ENCODE measurements at regions not wholly inside any gene's neighbourhood (a gene's known extent, or its start where the extent isn't known, plus 50 kb on each side); places are given as distances from the start of the nearest gene placed in this dataset.
"Not testable (repeated sequence)": the region's sequence is repeated elsewhere in the genome, so short reads cannot be mapped to it uniquely, and the experiment has no call there.

GRCh38 chr12:31906557-31907301 is 52.5 kb upstream of the RESF1 start:
- no peak for DNase-seq (ENCODE audit: low spot score)

GRCh38 chr12:31903025-31903424 is 56.2 kb upstream of the RESF1 start:
- DNase-seq (ENCODE audit: low spot score) = no peak

GRCh38 chr12:31900271-31900670 is 58.9 kb upstream of the RESF1 start:
- DNase-seq (ENCODE audit: low spot score) = no peak

GRCh38 chr12:31899109-31899508 is 60.1 kb upstream of the RESF1 start:
- no peak for DNase-seq (ENCODE audit: low spot score)

GRCh38 chr12:31897781-31898503 is 61.3 kb upstream of the RESF1 start:
- DNase-seq (ENCODE audit: low spot score) = no peak

GRCh38 chr12:31897092-31897491 is 62.1 kb upstream of the RESF1 start:
- DNase-seq (ENCODE audit: low spot score) = not testable (repeated sequence)

- DNase-seq (ENCODE audit: low spot score) = no peak
These were observed 62.6 kb upstream of the RESF1 start for GRCh38 chr12:31896514-31897039.

- no peak for DNase-seq (ENCODE audit: low spot score)
These were observed 63.6 kb upstream of the RESF1 start for GRCh38 chr12:31895449-31896150.

GRCh38 chr12:31890295-31891285 is 68.6 kb upstream of the RESF1 start:
- no peak for DNase-seq (ENCODE audit: low spot score)

- no peak for DNase-seq (ENCODE audit: low spot score)
These were observed 72.0 kb upstream of the RESF1 start for GRCh38 chr12:31887109-31887811.

GRCh38 chr12:31882682-31883081 is 76.5 kb upstream of the RESF1 start:
- DNase-seq (ENCODE audit: low spot score) = not testable (repeated sequence)

GRCh38 chr12:31880340-31880739 is 78.9 kb upstream of the RESF1 start:
- DNase-seq (ENCODE audit: low spot score) = no peak

- DNase-seq (ENCODE audit: low spot score) = no peak
These were observed 81.3 kb upstream of the RESF1 start for GRCh38 chr12:31877884-31878283.

- DNase-seq (ENCODE audit: low spot score) = no peak
These were observed 82.4 kb upstream of the RESF1 start for GRCh38 chr12:31876568-31877424.

- DNase-seq (ENCODE audit: low spot score) = no peak
These were observed 83.6 kb upstream of the RESF1 start for GRCh38 chr12:31875609-31875964.

GRCh38 chr12:31874961-31875608 is 84.1 kb upstream of the RESF1 start:
- DNase-seq (ENCODE audit: low spot score) = peak; percentile 20

- DNase-seq (ENCODE audit: low spot score) = no peak
These were observed 86.2 kb upstream of the RESF1 start for GRCh38 chr12:31872831-31873604.

GRCh38 chr12:31869972-31870371 is 89.2 kb upstream of the RESF1 start:
- no peak for DNase-seq (ENCODE audit: low spot score)

- DNase-seq (ENCODE audit: low spot score) = no peak
These were observed 90.2 kb upstream of the RESF1 start for GRCh38 chr12:31868965-31869364.
